ENCODE measurements at regions not wholly inside any gene's neighbourhood (a gene's known extent, or its start where the extent isn't known, plus 50 kb on each side); places are given as distances from the start of the nearest gene placed in this dataset.

DNA sequence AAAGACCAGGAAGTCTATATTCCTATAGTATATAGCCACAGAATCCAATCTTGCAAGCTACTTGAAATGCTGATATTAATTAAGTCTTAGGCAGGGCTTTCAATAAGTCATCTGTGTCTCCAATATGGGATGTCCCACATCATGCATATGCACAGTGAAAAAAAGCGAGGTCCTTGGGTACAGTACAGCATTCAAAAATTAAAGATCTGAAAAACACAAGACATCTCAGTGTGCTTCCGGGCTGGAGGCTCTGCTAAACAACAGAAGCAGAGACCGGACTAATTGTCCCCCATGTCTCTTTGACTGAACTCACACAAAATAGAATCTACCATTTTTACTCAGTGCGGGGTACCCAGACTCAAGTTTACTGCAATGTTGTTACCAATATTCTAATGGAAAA is 156.0 kb downstream of the DAD1 start:
- TF ChIP-seq CTCF (IDR thresholded peaks at IDR 0.05; ENCODE audit: control extremely low read depth in 1 of 3, insufficient read depth in 1 of 3, low read depth in 1 of 3, low read length in 3 of 3) (no peak), POLR2A (IDR thresholded peaks at IDR 0.05; ENCODE audit: control extremely low read depth in 1 of 2, low read depth in 2 of 2, low read length in 2 of 2) (no peak), POLR2AphosphoS5 (IDR thresholded peaks at IDR 0.05; ENCODE audit: low read depth, low read length) (no peak), CHD1 (IDR thresholded peaks at IDR 0.05; ENCODE audit: low read depth, low read length) (no peak), CREB1 (IDR thresholded peaks at IDR 0.05) (no peak), KDM5A (IDR thresholded peaks at IDR 0.05; ENCODE audit: low read length) (no peak)
